Aorta (tissue), 5 donors: ENCODE measurements at regions not wholly inside any gene's neighbourhood (a gene's known extent, or its start where the extent isn't known, plus 50 kb on each side); places are given as distances from the start of the nearest gene placed in this dataset.

Experiments
- ATAC-seq: fragments of 200-7000 bp; cut with Tn5 transposase; one replicate; pipeline ENCODE4 v1.9.1; 2022; ENCODE audit warnings: moderate library complexity; ENCODE audit not compliant: low FRiP score
- DNase-seq, 2 donors: peaks; one replicate each; pipeline ENCODE4 v3.0.0-alpha.2; 2020
- H3K27ac ChIP-seq, 2 donors: one replicate each; pipeline ENCODE4 v1.5.1; 2013; ENCODE audit warnings: low read length in 2 of 2, mild to moderate bottlenecking in 2 of 2, moderate library complexity in 2 of 2, control low read depth in 1 of 2, inconsistent platforms in 1 of 2, low read depth in 1 of 2
- H3K27me3 ChIP-seq, 2 donors: one replicate each; pipeline ENCODE4 v1.6.1; 2013; ENCODE audit warnings: control low read depth in 1 of 2, low read length in 1 of 2, mild to moderate bottlenecking in 1 of 2, moderate library complexity in 1 of 2; ENCODE audit not compliant: insufficient read depth in 2 of 2, control insufficient read depth in 1 of 2
- H3K36me3 ChIP-seq, 2 donors: one replicate each; pipeline ENCODE4 v1.6.1; 2013; ENCODE audit warnings: control low read depth in 1 of 2, low read length in 1 of 2, mild to moderate bottlenecking in 1 of 2; ENCODE audit not compliant: insufficient read depth in 2 of 2, control insufficient read depth in 1 of 2
- H3K4me1 ChIP-seq, 2 donors: one replicate each; pipeline ENCODE4 v1.6.1; 2013; ENCODE audit warnings: low read length in 2 of 2, control low read depth in 1 of 2, mild to moderate bottlenecking in 1 of 2, moderate library complexity in 1 of 2; ENCODE audit not compliant: insufficient read depth in 2 of 2, control insufficient read depth in 1 of 2
- H3K4me3 ChIP-seq, 2 donors: one replicate each; pipeline ENCODE4 v1.5.1; 2013; ENCODE audit warnings: low read length in 2 of 2, control low read depth in 1 of 2, mild to moderate bottlenecking in 1 of 2
- H3K9me3 ChIP-seq: one replicate; pipeline ENCODE4 v1.6.1; 2013; ENCODE audit warnings: mild to moderate bottlenecking, low read length; ENCODE audit not compliant: control insufficient read depth
- WGBS, 2 donors: extraction: QIAGEN DNeasy Blood & Tissue Kit; methylation state at CpG; one replicate each; pipeline ENCODE4 v1.1.7; 2013; 5-methylcytosine and 5-hydroxymethylcytosine counted together
- intact Hi-C, 2 donors: fragments of 100-400 bp; cut with DNase I; formaldehyde crosslinking; loops; one replicate each; pipeline versions ENCODE4 v1.14.2 to v1.15.0; 2022
- donor health status: healthy with polysubstance abuse.
- donor health status: Bipolar disorder and iron deficiency.
- donor health status: DM: no; HTN: no; CAD: no.
- donor health status: DM: no; HTN: no; CAD: no.
- donor health status: DM: yes; HTN: yes; CAD: no.

GRCh38 chr5:68771732-68772131 is 322.1 kb upstream of the SLC30A5 start:
- H3K4me3 ChIP-seq = no peak overlapping the region
- H3K4me1 ChIP-seq = peaks cover 0 to 5% of the 10 kb centered on the region in 2 donors
- DNase-seq (no peak), ATAC-seq (no peak)
- H3K9me3 ChIP-seq = no peaks in the 10 kb centered on the region
- intact Hi-C loops = no loop called here
- no peaks in the 10 kb centered on the region for H3K27me3 ChIP-seq
- H3K36me3 ChIP-seq = no peaks in the 10 kb centered on the region
- no peak overlapping the region for H3K27ac ChIP-seq
- WGBS, 2 donors = 38 to 50% methylated on average over 3 of the region's 3 CpGs

GRCh38 chr5:68776381-68776780 is 317.4 kb upstream of the SLC30A5 start:
- DNase-seq (no peak), ATAC-seq (no peak)
- 79 to 82% methylated on average over 3 of the region's 3 CpGs for WGBS, 2 donors
- Histone ChIP-seq H3K27me3 (no peaks in the 10 kb centered on the region), H3K9me3 (no peaks in the 10 kb centered on the region), H3K27ac (no peak overlapping the region), H3K4me1 (no peaks in the 10 kb centered on the region), H3K4me3 (no peak overlapping the region), H3K36me3 (no peaks in the 10 kb centered on the region)
- intact Hi-C loops = no loop called here

GRCh38 chr5:68777135-68777534 is 316.7 kb upstream of the SLC30A5 start:
- Histone ChIP-seq H3K27me3 (no peaks in the 10 kb centered on the region), H3K9me3 (no peaks in the 10 kb centered on the region), H3K27ac (no peak overlapping the region), H3K36me3 (no peaks in the 10 kb centered on the region), H3K4me1 (no peaks in the 10 kb centered on the region), H3K4me3 (no peak overlapping the region)
- intact Hi-C loops = no loop called here
- ATAC-seq (no peak), DNase-seq (no peak)
- WGBS, 2 donors = 59 to 64% methylated on average over 2 of the region's 2 CpGs

- intact Hi-C loops = no loop called here
- Histone ChIP-seq H3K4me3 (no peak overlapping the region), H3K27ac (no peak overlapping the region), H3K27me3 (no peaks in the 10 kb centered on the region), H3K4me1 (no peaks in the 10 kb centered on the region), H3K36me3 (no peaks in the 10 kb centered on the region), H3K9me3 (no peaks in the 10 kb centered on the region)
- DNase-seq = no peak
- no peak for ATAC-seq
Measured at GRCh38 chr5:68778484-68778883, 315.3 kb upstream of the SLC30A5 start.

GRCh38 chr5:68780299-68780955 is 313.4 kb upstream of the SLC30A5 start:
- 89 to 90% methylated on average over 1 of the region's 1 CpG for WGBS, 2 donors
- H3K36me3 ChIP-seq = no peaks in the 10 kb centered on the region
- intact Hi-C loops = no loop called here
- H3K27ac ChIP-seq = no peak overlapping the region
- no peaks in the 10 kb centered on the region for H3K27me3 ChIP-seq
- H3K4me3 ChIP-seq = no peak overlapping the region
- DNase-seq (no peak), ATAC-seq (no peak)
- H3K9me3 ChIP-seq = no peaks in the 10 kb centered on the region
- no peaks in the 10 kb centered on the region for H3K4me1 ChIP-seq

- Histone ChIP-seq H3K4me1 (no peaks in the 10 kb centered on the region), H3K4me3 (no peak overlapping the region), H3K27me3 (no peaks in the 10 kb centered on the region), H3K36me3 (no peaks in the 10 kb centered on the region), H3K9me3 (no peaks in the 10 kb centered on the region), H3K27ac (no peak overlapping the region)
- ATAC-seq = no peak
- DNase-seq = no peak
- 95 to 98% methylated on average over 1 of the region's 1 CpG for WGBS, 2 donors
- intact Hi-C loops = loop anchor here in 1 of 2 donors (2.0 kb wide), 1 partner anchor 60 kb away; no protein-coding TSS in a partner anchor
Measured at GRCh38 chr5:68793074-68793473, 300.7 kb upstream of the SLC30A5 start.

GRCh38 chr5:68793993-68794392 is 299.8 kb upstream of the SLC30A5 start:
- no peaks in the 10 kb centered on the region for H3K36me3 ChIP-seq
- no peaks in the 10 kb centered on the region for H3K4me1 ChIP-seq
- H3K27ac ChIP-seq = peak overlapping the region in 1 of 2 donors; percentile 57
- 58 to 62% methylated on average over 4 of the region's 4 CpGs for WGBS, 2 donors
- DNase-seq (no peak), ATAC-seq (no peak)
- no peaks in the 10 kb centered on the region for H3K27me3 ChIP-seq
- H3K9me3 ChIP-seq = no peaks in the 10 kb centered on the region
- no peak overlapping the region for H3K4me3 ChIP-seq
- intact Hi-C loops = loop anchor here in 1 of 2 donors (2.0 kb wide), 1 partner anchor 59 kb away; no protein-coding TSS in a partner anchor

- no peak for ATAC-seq
- Histone ChIP-seq H3K36me3 (no peaks in the 10 kb centered on the region), H3K9me3 (no peaks in the 10 kb centered on the region), H3K4me1 (no peaks in the 10 kb centered on the region), H3K27ac (no peak overlapping the region), H3K27me3 (no peaks in the 10 kb centered on the region), H3K4me3 (no peak overlapping the region)
- intact Hi-C loops = no loop called here
- WGBS, 2 donors = 7 to 11% methylated on average over 6 of the region's 6 CpGs
- no peak for DNase-seq
Measured at GRCh38 chr5:68795190-68795589, 298.6 kb upstream of the SLC30A5 start.
